GM12875 (cell line): ENCODE measurements at regions not wholly inside any gene's neighbourhood (a gene's known extent, or its start where the extent isn't known, plus 50 kb on each side); places are given as distances from the start of the nearest gene placed in this dataset.
A peak's percentile ranks its signal among the peaks of the same experiment; 100 is the strongest.

Source experiments
- H3K4me3 ChIP-seq: one replicate; pipeline ENCODE4 v1.5.1; 2011; ENCODE audit warnings: low read depth, low read length, control low read depth
- CTCF ChIP-seq: IDR thresholded peaks from 2 replicates; pipeline ENCODE4 v1.5.1; 2011; ENCODE audit warnings: low read depth, mild to moderate bottlenecking, control low read depth, inconsistent platforms, low read length, moderate library complexity, borderline replicate concordance; ENCODE audit not compliant: insufficient read depth

DNA sequence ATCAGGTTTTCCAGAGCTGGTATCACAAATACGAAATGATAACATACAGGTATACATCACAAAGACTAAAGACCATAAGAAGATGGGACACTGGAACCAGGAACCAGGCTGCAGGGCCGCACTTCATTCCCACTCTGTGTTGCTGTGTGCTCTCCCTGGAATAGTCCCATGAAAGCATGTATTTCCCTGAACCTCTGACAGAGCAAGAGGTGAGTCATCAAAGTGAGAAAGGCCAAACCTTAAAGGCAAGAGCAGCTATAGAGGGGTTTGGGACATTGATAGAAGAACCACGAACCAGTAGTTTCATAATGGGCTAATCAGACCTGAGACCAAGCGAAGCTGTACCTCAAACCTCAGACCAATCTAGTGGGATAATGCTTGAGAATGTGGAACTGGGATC, 283.0 kb upstream of the PRKD1 start:
- TF ChIP-seq CTCF: no peak
- H3K4me3 ChIP-seq: no peak overlapping the region

DNA sequence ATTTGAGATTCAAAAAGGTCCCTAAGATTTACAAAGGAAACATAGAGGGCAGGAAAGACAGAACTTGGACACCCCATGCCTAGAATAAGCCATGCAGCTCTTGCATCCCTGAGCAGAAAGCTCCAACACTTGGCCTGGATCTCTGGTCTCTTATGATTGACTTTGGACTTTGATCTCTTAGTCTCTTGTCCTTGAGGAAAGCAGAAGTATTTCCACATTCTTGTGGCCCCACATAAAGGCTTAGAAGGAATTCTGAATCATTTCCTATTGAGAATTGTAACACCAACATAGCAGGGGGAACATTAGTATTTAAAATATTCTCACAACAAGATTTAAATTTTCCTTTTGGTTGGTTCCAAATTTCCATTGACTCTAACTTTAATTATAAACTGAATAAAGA, 283.7 kb upstream of the PRKD1 start:
- TF ChIP-seq CTCF: no peak
- no peak overlapping the region for H3K4me3 ChIP-seq

DNA sequence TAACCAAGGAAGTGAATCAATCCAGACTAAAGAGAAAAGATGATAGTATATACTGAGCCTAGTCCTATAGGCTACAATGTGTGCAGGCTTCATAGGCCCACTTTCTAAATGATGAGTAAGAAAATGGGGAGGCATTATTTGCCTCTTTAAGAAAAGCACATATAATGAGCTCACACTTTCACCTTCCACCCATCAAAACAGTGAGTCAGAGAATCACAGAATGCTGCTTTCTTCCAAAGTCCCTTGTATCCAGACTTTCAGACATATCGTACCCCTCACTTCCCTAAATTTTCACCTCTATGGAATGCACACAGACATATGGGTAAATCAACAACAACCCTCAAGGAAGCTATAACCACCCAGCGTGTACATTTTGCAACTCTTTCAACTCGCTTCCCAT, 286.4 kb upstream of the PRKD1 start:
- H3K4me3 ChIP-seq: no peak overlapping the region
- no peak for TF ChIP-seq CTCF

DNA sequence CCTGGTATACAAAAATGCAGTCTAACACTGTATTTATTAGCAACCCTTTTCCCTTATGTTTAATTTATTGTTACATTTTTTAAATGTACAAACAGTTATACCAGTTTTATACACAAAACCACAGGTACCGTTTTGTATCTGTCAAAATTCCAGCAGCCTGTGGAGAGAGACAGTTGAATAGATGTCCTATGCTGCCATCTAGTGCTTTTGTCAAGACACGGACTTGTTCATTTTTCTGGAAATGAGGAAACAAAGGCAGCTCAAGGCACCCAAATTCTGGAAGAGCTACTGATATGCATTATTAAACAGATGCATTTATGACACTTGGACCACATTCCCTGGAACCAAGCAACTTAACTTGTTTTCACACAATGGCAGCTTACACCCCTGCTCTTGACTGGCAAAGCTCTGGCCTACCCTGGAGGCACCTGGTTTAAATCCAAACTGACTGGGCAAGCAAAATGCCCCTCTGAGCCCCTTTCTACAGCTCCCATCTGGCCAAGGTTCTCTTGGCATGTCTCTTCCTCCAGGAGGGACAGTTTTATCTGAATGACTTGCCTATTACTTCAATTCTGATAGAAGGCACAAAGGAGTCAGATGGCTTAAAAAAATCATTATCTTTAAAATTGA, 286.9 kb upstream of the PRKD1 start:
- no peak overlapping the region for H3K4me3 ChIP-seq
- 0 out of 2 replicates have a peak, but pooled peaks have one; percentile 10 for TF ChIP-seq CTCF

- no peak overlapping the region for H3K4me3 ChIP-seq
- TF ChIP-seq CTCF: no peak
These were observed 291.3 kb upstream of the PRKD1 start for GRCh38 chr14:30218907-30219306.

- H3K4me3 ChIP-seq: no peak overlapping the region
- TF ChIP-seq CTCF: no peak
These were observed 293.9 kb upstream of the PRKD1 start for GRCh38 chr14:30221546-30221945.

GRCh38 chr14:30223385-30223785, 295.7 kb upstream of the PRKD1 start:
- H3K4me3 ChIP-seq: no peak overlapping the region
- no peak for TF ChIP-seq CTCF
